Activated CD4-positive, alpha-beta T cell treated with anti-CD3 and anti-CD28 coated beads, Interleukin-10, Interleukin-2, amounts not matched to agents 100 ng/mL and 50 ng/mL, durations not matched to agents 16 hours and 8 hours (primary cell): ENCODE measurements at regions not wholly inside any gene's neighbourhood (a gene's known extent, or its start where the extent isn't known, plus 50 kb on each side); places are given as distances from the start of the nearest gene placed in this dataset.
A peak's percentile ranks its signal among the peaks of the same experiment; 100 is the strongest.

Experiments
- DNase-seq: peaks from one replicate; pipeline ENCODE4 v3.0.0-alpha.2; 2020

DNA sequence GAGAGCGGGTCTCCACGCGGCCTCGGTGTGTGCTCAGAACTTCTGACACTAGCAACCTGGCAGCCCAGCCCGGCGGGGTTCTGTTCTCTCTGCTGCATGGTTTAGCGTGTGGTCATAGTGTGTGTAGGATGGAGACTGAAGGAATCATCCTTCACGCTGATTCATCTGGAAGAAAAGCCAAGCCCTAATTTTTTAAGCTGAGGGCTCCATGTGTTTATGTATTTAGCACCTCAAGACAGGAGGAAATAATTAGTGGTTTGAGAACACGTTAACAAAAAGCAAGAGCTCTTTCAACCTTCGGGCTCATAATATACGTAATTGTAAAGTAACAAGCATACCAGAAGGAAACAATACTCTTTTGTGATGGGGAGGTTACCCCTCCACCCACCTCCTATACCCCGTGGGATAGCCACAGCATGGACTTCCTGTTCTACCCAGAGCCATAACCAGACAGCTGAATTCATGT is 504.6 kb upstream of the MKI67 start:
- no peak for DNase-seq

DNA sequence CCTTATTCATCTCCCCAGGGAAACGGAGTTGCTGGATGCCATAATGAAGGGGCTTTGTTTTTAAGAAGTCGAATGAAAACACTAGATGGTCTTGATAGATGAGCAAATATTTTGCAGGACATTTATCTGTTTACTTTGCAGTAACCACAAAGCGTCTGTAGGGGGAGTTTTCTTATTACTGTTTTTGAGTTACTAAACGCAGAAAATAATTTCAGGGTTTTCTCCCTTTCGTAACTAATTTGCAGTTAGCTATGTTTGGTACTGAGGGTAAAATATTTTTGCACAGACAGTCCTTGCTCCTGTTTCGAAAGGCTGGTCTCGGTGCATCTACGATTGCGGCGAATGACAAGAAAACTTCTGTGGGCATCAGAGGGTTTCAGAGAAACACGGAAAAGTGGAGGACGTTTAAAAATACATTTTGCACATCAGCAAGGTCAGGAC is 505.6 kb upstream of the MKI67 start:
- DNase-seq = peak; percentile 26

DNA sequence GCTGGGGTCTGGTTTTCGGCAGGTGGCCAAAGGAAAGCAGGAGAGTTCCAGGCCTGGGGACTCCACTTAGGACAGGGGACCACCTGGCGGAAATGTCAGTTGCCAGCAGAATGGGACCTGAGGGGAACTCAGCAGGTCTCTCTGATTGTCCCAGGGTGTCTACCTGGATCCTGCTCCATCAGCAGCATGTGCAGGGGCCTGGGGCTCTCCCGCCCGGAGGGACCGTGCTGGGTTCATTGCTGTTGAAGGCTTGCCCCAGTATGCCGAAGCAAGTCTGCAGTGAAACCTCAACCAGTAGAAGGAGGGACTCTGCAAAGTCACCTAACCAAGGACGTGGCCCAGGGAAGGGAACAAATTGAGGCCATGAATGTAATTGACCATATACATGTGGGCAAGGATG is 506.5 kb upstream of the MKI67 start:
- no peak for DNase-seq

DNA sequence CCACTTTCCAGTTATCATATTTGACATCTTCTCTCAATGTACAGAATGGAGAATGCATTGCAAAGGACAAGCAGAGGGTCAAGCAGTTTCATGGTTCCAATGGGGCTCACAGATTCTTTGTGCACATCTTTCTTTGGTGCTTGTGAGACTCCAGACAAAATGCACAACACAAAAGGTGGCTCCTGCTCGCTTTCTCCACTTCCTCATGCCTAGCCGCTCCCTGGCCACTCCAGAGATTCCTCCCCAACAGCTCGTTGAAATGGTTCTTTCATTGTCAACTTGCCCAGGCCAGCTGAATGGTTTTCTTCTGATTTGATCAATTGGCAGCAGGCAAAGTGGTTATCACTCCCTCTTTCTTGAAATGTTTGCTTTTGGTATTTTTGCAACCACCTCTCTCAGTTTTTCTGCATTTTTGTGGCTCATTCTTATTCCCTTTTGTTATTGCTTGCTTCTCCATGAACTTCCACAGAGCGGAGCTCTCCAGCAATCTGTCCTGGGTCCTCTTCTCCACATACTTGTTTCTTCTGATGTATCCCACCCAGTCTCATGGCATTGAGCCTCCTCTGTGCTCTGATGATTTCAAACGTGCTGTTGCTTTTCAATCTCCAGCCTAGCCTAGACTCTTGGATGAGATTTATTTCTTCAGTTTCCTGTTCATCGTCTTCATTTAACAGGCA is 507.8 kb upstream of the MKI67 start:
- DNase-seq = no peak

- DNase-seq = no peak
Measured at GRCh38 chr10:128642023-128642422, 515.8 kb upstream of the MKI67 start.

GRCh38 chr10:128642502-128642901 is 516.3 kb upstream of the MKI67 start:
- DNase-seq = no peak

- DNase-seq = no peak
Measured at GRCh38 chr10:128643658-128644057, 517.4 kb upstream of the MKI67 start.

- DNase-seq = no peak
Measured at GRCh38 chr10:128645486-128645885, 519.3 kb upstream of the MKI67 start.

- DNase-seq = no peak
Measured at GRCh38 chr10:128646956-128647355, 520.7 kb upstream of the MKI67 start.

DNA sequence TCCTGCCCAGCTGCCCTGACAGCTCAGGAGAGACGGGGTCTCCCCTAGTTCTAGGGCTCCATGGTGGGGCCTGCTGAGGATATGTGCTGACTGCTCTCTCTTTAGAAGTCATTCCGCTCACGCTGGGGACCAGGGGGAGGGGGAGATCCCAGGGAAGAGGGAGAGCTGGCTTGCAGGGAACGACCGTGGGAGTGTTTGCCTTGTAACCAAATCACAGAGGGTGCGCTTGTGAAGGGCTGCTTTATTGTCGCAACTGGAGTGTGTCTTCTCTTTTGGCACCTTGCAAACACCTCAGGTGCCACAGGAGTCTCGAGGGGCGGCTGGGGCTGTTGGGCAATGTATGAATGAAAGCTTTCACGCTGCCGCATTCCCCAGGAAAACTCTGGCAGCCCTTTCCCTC is 531.3 kb upstream of the MKI67 start:
- DNase-seq = no peak

DNA sequence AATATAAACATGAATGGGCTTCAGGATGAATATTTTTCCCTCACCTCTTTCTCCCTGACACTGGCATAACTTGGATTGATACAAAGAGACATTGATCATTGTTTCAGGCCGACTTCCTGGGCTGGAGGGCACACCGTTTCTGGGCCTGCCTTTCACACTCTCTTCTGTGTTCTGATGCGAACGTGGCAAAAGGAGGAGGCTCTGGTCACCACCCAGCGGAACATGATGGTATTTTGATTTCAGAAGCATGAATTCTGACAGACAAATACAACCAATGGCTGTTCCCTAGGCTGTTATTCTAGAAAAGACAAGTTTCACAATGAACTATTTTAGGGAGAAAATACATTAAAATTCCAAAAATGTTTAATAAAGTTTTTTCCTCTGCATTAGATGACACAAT is 534.5 kb upstream of the MKI67 start:
- no peak for DNase-seq

- DNase-seq = no peak
Measured at GRCh38 chr10:128661404-128662197, 535.4 kb upstream of the MKI67 start.

- DNase-seq = no peak
Measured at GRCh38 chr10:128662520-128662919, 536.3 kb upstream of the MKI67 start.

DNA sequence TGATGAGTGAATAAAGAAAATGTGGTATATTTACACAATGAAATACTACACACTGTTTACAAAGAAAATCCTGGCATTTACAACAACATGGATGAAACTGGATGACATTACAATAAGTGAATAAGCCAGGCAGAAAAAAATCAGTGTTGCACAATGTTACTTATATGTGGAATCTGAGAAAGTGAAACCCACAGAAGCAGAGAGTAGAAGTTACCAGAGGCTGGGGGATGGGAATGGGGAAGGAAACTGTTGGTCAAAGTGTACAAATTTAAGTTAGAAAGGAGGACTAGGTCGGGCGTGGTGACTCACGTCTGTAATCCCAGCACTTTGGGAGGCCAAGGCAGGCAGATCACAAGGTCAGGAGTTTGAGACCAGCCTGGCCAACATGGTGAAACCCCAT is 538.5 kb upstream of the MKI67 start:
- no peak for DNase-seq

- DNase-seq = no peak
Measured at GRCh38 chr10:128675405-128675804, 549.2 kb upstream of the MKI67 start.

DNA sequence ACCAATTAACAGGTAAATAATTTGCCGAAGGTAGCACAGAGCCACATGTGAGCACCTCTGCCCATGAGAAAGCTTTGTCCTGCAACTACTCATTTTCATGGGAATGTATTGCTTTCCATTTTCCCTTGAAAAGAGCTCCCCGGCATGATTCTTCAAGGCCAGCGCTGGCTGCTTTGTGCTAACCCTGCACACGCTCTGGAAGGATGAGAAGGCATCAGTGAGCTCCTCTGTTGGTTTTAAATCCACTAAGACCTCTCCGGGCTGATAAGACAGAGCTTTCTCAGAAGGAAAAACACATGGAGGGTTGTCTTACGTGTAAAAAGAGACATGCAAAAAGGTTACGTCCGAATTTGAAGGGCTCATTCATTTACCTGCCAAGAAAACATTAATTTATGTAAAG is 553.9 kb upstream of the MKI67 start:
- DNase-seq = no peak

DNA sequence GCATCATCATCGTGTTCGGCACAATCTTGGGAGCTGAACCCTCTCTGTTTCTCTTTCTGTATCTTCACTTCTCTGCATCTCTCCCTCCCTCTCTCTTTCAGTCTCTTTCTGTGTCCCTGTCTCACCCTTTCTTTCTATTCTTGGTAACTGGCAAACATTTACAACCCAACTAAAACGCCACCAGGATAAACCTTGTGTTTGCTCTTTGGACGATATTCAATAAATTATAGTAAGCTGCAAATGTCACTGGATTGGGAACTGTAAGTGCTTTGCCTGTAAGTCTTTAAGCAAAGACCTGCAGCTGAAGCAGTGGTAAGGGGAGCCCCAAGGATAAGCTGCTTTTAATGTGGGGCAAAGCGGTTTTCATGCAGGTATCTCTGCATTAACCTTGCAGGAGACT is 558.0 kb upstream of the MKI67 start:
- no peak for DNase-seq

- DNase-seq = no peak
Measured at GRCh38 chr10:128686630-128687278, 560.5 kb upstream of the MKI67 start.

DNA sequence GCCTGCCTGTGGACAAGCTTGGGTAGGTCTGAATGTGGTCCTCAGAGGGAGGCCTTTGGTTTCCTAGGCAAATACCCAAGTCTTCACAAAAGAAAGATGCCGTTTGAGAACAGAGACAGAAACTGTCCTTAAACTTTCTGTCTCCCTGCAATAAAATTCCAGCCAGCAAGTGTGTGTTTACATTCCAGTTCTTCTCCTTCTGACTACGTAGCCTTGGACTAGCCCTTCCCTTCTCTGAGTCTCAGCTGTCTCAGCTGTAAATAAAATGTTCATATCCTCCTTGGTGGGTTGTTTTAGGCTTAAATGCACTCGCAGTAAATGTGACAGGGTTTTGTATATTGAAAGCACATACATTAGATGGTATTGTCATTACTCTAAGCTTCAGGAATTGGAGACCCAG is 561.2 kb upstream of the MKI67 start:
- DNase-seq = no peak

DNA sequence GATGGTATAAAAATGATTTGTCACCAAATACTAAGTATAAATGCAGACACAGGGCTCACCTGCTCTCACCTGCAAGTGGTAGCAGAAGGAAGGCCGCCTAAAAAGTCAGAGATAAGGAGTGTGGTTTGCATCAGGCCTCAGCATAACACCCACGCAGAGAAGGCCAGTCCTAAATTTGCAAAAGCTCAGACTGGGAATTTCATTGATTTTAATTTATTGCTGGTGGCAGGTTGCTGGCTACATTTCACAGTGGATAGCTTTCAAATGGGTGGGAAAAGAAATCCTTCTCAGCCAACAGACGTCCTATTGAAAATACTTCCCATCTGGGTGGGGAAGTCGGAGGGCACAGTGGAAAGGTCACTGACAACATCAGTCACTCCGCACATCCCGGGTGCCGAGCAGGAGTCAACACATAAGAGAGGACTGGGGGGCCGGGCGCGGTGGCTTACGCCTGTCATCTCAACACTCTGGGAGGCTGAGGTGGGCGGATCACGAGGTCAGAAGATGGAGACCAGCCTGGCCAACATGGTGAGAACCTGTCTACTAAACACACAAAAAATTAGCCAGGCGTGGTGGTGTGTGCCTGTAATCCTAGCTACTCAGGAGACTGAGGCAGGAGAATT is 561.8 kb upstream of the MKI67 start:
- no peak for DNase-seq

DNA sequence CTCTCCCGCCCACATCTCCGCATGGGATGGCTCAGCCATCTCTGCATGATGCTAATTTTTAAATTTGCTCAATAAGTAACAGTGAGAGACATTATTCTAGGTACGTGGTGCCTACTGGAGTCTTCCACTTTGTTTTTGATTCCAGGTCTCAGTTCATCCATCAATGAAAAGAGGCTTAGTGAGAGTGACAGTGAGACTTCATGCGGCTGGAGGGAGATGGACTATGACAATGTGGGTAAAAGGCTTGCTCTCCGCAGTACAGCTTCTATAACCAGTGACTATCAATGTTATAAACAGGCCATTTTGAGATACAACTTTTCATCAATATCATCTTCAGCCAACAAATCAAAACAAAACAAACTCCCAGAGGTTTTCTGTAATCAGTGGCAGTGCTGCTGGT is 563.4 kb upstream of the MKI67 start:
- no peak for DNase-seq

DNA sequence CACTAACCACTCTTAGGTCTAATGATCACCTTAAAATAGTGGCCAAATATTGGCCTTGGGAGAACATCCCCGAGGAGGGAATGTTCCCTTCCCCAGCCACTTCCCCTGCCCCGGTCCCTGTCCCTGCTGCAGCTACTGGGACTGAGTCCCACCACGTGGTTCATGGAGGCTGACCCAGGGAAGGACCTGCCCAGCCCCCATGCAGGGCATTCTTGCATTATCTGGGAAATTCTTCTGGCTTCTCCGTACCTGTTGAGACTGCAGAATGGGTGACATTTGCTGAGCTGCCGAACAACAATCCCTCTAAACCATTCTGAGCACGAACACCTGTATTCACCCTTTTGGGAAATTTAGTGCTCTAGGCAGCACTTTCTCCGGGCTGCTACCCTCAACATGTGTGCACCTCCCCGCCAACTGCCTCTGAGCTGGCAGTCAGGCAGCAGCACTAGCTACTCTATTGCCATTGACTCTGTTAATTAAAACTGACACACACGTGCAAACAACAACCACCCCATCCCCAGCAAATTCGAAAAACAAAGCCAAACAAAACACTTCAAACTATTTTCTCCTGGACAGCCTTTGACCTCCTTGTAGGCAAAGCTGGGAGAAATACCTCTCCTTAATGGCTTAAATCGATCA is 567.4 kb upstream of the MKI67 start:
- no peak for DNase-seq
